HEK293T (cell line): ENCODE measurements at regions not wholly inside any gene's neighbourhood (a gene's known extent, or its start where the extent isn't known, plus 50 kb on each side); places are given as distances from the start of the nearest gene placed in this dataset.

Experiments used
- BHLHE40 ChIP-seq: fragments of 450-650 bp; IDR thresholded peaks from 2 replicates; pipeline ENCODE4 v1.6.1; 2016; ENCODE audit warnings: mild to moderate bottlenecking, moderate library complexity, borderline replicate concordance
- CTBP1 ChIP-seq: fragments of 450-650 bp; IDR thresholded peaks from 2 replicates; pipeline ENCODE4 v1.6.1; 2016; ENCODE audit warnings: borderline replicate concordance

DNA sequence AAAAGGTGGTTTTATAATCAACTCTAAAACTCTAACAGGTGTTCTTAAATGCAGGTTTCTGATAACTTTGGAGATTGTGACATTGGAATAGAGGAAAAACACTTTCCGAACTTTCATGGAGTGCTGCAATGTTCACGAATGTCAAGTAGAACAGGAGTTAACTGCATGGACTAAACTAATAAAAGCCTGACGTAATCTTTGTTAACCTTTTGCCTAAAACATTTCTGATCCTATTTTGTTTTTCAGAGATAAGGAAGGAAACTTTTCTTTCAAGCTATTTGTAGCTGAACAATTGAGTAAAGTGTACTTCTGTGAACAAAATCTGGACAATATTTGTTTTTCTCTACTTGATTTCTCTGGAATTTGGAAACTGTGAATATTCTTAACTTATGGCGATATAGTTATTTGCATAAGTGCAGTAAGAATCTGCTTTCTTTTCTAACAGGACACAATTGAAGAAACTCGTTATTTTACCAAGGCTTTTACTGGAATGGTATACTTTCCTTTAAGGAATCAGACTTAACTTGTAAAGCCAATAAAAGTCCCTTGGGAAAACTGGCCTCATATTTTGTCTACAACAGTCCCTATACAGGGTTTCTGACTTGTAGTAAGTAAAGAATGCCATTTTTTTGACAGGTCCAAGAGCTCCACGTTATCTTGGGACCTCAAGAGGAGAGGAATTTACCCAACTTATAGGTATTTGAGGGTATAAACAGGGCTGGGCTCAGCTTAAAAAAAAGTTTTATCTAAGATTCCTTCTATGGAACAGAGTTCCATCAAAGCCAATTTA lies 154.7 kb downstream of the NXNL2 start:
- TF ChIP-seq CTBP1: no peak
- TF ChIP-seq BHLHE40: no peak
